ENCODE measurements at regions not wholly inside any gene's neighbourhood (a gene's known extent, or its start where the extent isn't known, plus 50 kb on each side); places are given as distances from the start of the nearest gene placed in this dataset.

DNA sequence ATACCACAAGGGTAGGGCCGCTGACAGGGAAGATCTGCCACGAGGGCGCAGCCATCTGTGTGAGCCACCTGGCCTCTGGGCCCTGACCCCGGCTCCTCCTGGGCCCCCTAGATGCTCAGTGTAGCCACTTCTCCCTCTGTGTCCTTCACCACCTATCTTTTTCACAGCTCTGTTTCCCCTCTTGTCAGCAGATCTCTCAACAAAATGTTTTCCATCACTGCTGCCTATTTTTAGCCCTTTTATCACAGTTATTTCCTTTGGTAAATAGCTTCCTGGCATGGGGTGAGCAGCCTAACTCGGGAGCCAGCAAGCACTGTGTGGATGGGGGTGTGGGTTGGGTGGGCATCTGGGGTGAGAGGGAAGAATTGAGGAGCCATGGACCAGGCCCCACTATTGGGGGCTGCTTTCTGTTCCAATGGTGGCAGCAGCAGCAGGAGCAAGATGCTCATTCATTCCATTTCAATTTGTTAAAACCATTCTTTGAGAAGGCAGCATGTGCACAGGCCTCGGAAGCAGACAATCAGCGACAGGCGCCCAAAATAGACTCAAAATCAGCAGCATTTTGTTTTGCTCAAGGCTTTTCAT, 135.2 kb upstream of the NAV2 start:
- H3K4me3 ChIP-seq (ENCODE audit: low read depth, low read length) = no peak overlapping the region
- DNase-seq (ENCODE audit: low read depth) = peak; percentile 67
- TF ChIP-seq, protein P1, sequence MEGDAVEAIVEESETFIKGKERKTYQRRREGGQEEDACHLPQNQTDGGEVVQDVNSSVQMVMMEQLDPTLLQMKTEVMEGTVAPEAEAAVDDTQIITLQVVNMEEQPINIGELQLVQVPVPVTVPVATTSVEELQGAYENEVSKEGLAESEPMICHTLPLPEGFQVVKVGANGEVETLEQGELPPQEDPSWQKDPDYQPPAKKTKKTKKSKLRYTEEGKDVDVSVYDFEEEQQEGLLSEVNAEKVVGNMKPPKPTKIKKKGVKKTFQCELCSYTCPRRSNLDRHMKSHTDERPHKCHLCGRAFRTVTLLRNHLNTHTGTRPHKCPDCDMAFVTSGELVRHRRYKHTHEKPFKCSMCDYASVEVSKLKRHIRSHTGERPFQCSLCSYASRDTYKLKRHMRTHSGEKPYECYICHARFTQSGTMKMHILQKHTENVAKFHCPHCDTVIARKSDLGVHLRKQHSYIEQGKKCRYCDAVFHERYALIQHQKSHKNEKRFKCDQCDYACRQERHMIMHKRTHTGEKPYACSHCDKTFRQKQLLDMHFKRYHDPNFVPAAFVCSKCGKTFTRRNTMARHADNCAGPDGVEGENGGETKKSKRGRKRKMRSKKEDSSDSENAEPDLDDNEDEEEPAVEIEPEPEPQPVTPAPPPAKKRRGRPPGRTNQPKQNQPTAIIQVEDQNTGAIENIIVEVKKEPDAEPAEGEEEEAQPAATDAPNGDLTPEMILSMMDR (IDR thresholded peaks at IDR 0.05; ENCODE audit: insufficient read depth, low read length) = no peak

DNA sequence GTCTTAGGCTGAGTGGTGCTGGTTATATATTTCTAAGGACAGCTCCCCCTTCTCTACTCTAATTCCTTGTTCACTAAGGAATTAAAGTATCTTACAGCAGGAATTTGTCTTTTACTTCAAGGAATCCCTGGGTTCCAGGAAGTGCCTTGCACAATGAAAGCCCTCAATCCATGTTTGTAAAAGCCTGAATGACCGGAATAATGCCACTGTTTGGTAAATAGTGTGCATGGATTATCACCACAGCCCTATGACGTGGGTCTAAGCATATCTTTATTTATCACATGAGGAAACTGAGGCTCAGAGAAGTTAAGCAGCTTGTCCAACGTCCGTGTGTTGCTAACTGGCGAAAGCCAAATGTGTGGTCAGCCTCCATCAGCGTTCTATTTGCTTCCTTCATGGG, 135.7 kb upstream of the NAV2 start:
- TF ChIP-seq, protein P1 (IDR thresholded peaks at IDR 0.05; ENCODE audit: insufficient read depth, low read length) = no peak
- H3K4me3 ChIP-seq (ENCODE audit: low read depth, low read length) = no peak overlapping the region
- DNase-seq (ENCODE audit: low read depth) = no peak

DNA sequence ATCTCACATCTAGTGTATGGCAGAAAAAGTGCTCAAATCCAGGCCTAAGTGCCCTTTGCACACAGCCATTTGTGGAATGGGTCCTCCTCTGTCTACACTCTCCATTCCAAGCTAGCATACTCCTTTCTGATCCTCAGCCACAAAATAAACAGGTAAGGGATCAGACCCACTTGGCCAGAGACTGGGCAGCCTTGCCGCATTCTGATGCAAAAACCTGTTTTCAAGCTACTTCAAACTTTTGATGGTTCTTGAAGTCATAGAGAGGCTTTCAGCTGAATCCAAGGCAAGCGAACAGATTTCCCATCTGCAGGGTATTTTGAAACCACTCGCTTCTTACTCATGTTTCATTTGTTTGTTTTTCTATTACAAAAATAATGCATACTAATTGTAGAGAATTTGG, 136.6 kb upstream of the NAV2 start:
- no peak for DNase-seq (ENCODE audit: low read depth)
- TF ChIP-seq, protein P1 (IDR thresholded peaks at IDR 0.05; ENCODE audit: insufficient read depth, low read length) = no peak
- H3K4me3 ChIP-seq (ENCODE audit: low read depth, low read length) = no peak overlapping the region

DNA sequence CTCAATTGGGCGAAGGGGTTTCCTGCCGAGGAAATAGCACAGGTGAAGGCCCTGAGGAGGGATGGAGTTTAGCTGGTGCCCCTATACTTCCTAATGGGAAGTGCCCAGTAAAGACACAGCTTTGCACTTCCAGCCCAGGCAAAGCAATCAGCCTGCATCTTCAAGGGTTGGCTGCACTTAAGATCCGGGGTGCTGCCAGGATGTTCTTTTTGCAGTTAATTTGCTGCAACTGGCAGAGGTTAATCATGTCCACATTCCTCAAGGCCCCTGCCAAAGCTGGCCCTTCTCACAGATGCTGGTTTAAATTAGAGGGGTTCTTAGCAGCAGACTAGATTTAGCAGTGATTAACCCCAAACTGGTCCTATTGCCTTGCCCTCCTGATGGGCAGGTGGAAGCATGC, 137.7 kb upstream of the NAV2 start:
- TF ChIP-seq, protein P1 (IDR thresholded peaks at IDR 0.05; ENCODE audit: insufficient read depth, low read length) = no peak
- H3K4me3 ChIP-seq (ENCODE audit: low read depth, low read length) = no peak overlapping the region
- DNase-seq (ENCODE audit: low read depth) = no peak

DNA sequence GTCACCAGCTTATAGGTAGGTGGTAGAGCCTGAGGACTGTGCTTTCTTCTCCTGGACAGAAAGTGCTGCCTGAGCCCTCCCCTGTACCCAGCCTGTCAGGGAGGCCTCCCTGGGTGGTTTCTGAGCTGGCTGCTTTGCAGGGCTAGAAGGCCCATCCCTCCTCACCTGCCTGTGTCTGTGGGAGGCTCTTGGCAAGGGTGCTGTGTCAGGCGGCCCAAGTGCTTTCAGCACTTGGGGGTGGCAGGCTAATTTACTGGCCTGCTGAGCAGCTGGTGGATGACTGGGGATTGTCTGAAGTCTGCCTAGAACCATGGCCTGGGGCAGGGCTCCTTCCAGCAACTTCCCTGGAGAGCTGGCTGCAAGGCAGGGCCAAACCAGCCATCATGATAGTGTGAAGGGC, 139.0 kb upstream of the NAV2 start:
- DNase-seq (ENCODE audit: low read depth) = no peak
- TF ChIP-seq, protein P1 (IDR thresholded peaks at IDR 0.05; ENCODE audit: insufficient read depth, low read length) = no peak
- H3K4me3 ChIP-seq (ENCODE audit: low read depth, low read length) = no peak overlapping the region

DNA sequence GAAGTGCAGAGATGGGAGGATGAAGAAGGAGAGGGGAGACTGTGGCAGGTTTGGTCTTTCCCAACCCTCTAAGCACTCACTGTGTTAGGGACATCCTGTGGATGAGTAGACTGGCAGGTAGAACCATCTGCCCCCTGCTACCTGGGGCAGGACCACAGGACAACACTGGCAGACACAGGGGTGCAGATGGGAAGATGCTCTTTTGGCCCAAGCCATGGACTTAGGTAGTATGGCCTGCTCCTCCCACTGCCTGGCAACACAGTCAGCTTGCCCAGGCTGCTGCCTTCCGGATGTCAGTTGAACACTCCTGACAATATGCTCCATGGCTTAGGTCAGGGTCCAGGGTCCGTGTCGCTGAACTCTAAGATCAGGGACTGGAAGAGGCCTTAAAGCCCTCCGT, 140.7 kb upstream of the NAV2 start:
- DNase-seq (ENCODE audit: low read depth) = no peak
- TF ChIP-seq, protein P1 (IDR thresholded peaks at IDR 0.05; ENCODE audit: insufficient read depth, low read length) = no peak
- H3K4me3 ChIP-seq (ENCODE audit: low read depth, low read length) = no peak overlapping the region

DNA sequence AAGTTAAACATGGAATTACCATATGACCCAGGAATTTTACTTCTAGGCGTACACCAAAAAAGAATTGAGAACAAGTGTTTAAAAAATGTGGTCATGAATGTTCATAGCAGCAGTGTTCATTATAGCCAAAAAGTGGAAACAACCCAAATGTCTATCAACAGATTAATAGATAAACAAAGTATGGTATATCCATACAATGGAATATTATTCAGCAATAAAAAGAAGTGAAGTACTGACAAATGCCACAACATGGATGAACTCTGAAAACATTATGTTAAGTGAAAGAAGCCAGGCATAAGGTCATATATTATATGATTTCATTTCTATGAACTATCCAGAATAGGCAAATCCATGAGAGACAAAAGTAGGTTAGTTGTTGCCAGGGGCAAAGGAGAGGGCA, 141.7 kb upstream of the NAV2 start:
- TF ChIP-seq, protein P1 (IDR thresholded peaks at IDR 0.05; ENCODE audit: insufficient read depth, low read length) = no peak

More for the DNA sequence above, 141.7 kb upstream of the NAV2 start:
- no peak for DNase-seq (ENCODE audit: low read depth)
- no peak overlapping the region for H3K4me3 ChIP-seq (ENCODE audit: low read depth, low read length)
